ENCODE measurements at regions not wholly inside any gene's neighbourhood (a gene's known extent, or its start where the extent isn't known, plus 50 kb on each side); places are given as distances from the start of the nearest gene placed in this dataset.
"Not testable (repeated sequence)": the region's sequence is repeated elsewhere in the genome, so short reads cannot be mapped to it uniquely, and the experiment has no call there.

DNA sequence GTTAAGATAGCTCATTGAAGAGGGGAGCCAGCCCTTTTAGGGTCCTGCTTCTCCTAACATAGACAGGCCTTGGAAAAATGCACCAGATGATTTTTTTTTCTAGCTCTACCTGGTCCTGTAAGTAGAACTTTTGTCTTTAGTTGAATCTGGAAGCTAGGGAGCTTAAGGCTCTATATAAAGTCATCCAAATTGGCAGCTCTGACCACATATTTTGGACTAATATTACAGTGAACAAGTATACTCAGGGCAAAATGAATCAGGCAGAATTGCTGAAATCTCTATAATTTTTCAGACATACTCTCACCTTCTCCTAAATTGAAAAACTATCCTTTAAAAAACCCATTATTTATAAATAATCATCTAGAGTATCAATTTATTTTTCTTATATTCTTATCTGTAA, 375.6 kb downstream of the OSTF1 start:
- DNase-seq, result no peak

DNA sequence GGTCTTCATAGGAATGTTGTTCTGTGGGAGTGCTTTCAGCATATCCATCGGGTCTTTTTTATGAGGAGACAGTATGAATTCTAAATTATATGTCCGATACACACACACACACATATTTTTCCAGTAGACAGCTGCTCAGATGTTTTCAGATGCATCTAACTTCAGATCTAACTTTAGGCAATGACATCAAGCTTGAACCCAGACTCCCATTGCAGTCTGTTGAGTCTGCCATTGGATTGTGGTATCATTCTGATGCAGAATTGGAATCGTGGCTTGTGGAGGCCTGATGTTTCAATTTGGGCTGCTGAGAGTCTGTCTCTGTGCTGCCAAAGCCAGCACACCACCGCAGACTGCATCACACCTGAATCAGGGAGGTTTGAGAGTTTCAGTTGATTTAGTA, 376.4 kb downstream of the OSTF1 start:
- DNase-seq, result no peak

DNA sequence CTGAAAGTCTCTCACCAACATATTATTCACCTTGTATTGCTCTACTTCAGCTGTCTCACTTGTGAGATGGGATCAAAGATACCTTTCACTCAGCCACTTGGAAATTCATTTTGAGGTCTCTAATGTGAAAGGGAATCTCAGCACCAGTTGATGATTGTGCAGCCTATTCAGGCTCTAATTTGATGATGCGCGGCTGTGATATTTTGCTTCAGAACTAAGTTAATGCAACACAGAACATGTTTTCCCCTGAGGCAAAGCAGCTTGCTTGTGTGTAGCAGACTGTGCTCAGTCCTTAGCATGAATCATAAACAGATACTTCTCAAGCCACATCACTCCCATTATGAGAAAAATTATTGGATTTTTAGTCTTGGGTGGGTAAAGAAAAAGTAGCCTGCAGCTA, 378.8 kb downstream of the OSTF1 start:
- DNase-seq, result no peak

DNA sequence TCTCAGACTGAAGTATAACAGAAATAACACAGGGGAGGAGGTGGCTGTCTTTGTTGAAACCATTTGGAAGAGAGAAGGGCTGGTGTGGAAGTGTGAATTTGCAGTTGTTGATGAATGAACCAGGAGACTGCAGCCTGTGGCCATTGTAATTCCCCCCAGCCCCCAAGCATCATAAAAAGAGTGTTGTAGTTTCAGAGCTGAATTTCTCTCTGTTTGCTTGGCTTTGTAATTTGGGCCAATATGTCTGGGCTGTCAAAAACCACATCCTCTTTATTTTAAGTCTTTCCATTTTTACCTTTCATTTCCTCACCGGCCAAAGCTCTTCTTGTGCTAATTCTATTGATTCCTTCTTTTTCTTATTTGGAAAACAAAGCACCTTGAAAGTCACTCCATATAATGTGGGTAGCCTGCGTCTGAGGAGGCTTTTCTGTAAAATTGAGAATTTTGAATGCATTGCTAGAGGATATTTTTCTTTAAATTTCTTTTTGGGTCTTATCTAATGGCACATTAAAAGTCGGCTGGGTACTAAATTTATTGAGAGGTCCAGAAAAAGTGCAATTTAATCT, 383.3 kb downstream of the OSTF1 start:
- no peak for DNase-seq

DNA sequence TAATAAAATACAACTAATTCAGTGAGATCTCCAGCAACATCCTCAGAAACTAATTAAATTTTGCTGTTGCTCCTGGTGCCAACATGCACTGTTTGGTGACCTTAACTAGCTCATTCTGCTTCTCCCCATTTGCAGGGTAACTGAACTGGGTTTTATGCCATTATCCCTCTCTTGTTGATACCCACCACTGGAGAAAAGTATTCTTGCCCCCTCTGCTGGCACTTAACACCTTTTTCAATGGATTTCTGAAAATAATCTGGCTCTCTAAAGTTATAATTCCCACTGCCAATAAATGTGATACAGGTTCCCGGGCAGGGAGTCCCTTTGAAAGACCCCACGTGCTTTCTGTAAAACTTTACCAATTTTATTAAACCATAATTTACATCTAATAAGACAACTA, 394.3 kb downstream of the OSTF1 start:
- DNase-seq, result no peak

DNA sequence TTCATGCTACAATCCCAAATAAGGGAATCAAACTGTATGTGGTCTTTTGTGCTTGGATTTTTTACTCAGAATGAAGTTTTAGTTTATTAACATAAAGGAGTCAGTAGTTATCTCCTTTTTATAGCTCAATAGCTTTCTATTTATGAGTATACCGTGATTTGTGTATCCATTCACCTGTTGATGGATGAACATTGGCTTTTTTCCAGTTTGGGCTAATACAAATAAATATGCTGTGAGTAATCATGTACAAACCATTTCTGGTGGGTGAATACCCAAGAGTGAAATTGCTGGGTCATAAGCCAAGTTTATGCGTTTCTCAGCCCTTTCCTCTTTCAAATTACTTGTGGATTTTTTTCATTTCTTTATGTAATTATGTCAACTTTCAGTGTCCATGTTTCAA, 395.3 kb downstream of the OSTF1 start:
- DNase-seq, result no peak

DNA sequence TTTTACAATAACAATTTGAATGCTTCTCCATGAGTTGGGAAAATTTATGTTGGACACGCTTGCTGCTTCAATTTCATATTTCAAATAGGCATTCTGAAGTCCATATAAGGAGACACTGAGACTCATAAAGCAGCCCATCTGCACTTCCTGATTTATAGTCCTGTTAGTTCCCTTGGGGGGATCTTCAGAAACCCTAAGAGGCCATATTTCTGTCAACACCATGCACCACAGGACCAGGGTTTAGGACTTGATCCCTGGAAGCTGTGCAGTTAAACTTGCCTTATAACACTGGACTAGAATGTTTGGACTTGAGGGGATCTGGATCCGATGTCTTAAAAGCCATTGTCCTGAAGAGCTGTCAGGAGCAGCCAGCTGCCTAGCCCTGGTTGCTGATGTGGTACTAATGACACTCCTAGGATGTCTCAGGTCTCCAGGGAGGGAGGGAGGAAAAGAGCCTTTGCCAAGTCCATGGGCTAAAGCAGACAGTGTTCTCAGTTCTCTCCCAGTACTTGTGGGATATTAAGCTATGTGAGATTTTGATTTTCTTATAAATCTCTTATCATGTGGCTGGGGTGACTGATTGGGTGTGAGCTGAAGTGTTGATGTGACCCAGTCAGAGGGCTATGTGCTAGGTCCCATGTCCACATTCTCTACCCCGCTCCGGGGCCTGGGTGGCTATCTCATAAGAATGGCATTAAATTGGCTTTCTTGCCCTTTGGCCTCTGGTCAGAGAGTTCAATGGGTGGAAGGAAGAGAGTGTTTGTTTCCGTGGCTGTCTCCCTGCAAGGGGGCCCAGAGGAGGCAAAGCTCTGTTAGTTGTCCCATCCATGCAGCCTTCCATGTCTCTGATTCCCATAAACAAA, 399.8 kb downstream of the OSTF1 start:
- DNase-seq, result no peak

DNA sequence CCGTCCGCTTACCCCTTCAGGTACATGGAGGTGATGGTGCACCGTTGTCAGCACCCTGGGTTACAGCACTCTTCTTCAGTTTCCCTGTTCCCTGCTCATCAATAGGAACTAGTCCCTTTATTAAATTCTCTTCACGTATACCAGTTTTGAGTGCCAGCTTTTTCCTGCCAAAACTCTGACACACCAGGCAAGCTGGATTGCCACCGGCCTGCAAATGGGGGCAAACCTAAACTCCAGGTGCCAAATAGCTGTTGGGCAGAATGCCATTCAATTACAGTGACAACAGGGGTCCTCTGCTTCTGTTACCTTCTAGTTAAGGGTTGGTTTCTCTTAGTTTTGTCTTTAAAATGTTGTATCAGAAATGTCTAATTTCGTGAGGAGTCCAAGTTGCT, 400.4 kb downstream of the OSTF1 start:
- no peak for DNase-seq

DNA sequence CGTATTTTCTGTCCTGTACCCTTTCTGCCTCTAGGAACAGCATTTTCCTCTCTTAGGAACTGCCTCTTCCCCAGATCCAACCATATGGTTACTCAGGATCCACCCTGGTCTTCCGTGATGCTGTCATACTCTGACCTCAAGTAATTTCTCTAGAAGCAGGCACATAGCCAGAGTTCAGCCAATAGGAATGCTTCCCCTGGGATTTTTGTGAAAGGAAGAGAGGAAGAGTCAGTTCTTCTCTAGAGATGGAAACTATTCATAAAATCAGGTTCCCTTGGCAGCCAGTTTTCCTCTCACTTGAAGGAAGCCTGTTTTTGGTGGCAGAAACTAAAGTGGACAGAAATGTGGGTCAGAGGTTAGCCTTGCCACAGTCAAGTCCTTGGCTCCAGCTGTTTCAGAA, 400.1 kb upstream of the PCSK5 start:
- no peak for DNase-seq

DNA sequence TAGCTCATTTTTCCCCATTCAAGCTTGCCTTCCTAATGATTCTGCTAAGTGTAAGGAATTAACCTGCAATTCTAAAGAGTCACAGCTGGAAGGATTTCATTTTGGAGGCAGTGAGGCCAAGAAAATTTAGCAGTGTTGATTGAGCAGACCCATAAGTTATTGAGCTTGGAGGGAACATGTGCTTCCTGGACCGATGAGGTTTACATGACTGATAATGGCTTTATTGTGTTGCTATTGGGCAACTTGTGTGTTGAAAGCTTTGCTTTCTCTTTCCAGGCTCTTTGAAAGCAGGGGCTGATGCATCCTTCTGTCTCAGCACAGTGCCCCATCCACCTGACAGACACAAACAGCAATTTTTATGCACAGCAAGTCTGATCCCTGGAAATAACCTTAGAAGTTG, 398.9 kb upstream of the PCSK5 start:
- DNase-seq, result no peak

DNA sequence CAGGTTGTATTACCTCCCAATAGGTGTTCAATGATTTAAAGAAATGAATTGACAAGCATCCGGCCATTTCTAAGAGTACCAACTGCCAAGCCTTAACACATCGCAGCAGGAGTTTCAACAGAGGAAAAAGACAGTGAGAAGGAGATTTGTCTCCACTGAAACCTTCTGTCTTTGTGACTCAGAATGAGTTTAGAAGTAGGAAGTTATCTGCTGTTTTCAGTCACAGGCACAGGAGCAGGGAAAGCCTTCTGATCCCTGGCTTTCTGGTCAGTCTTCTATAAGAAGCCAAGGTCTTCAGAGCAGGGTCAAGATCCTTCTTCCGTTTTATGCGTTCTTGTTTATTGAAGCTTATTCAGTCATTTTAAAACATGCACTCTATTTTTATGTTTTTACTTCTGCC, 390.7 kb upstream of the PCSK5 start:
- no peak for DNase-seq

DNA sequence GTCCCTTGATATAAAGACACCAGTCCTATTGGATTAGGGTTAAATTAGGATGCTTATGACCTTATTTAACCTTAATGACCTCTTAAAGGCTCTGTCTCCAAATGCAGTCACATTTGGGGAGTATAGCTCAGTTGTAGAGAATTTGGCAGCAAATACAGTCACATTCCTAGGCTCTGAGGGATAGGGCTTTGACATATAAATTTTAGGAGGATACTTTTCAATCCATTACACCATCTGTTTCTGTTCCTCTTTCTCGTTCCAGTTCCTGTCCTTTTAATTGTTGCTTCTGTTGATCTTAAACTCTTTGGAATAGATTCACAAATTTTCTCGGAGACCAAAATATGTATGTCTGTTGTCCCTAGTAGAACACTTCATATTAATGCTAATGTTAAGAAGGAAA, 390.0 kb upstream of the PCSK5 start:
- no peak for DNase-seq

DNA sequence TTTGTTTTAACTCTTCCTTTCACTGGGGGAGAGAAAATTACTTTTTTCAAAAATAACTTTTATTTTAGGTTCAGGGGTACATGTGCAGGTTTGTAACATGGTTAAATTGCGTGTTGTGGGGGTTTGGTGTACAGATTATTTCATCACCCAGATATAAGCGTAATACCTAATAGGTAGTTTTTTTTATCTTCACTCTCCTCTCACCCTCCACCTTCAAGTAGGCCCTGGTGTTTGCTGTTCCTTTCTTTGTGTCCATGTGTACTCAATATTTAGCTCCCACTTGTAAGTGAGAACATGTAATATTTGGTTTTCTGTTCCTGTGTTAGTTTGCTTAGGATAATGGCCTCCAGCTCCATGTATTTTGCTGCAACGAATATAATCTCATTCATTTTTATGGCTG, 389.5 kb upstream of the PCSK5 start:
- DNase-seq, result not testable (repeated sequence)

DNA sequence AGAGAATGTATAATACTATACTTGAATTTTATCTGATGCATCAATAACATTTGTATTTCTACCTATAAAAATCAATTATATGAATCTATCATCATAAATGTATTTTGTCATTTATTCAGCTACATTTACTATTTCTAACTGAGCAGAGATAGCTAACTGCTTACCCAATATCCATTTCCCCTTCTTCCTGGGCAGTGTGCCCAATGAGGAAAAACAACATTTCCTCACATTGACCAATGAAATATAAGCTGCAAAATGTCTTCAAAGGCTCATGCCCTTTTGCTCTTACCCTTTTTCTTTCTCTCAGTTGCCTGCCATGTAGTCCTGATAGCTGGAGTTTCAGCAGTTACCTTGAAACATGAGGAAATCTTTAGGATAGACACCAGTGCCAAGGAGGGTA, 385.8 kb upstream of the PCSK5 start:
- no peak for DNase-seq

DNA sequence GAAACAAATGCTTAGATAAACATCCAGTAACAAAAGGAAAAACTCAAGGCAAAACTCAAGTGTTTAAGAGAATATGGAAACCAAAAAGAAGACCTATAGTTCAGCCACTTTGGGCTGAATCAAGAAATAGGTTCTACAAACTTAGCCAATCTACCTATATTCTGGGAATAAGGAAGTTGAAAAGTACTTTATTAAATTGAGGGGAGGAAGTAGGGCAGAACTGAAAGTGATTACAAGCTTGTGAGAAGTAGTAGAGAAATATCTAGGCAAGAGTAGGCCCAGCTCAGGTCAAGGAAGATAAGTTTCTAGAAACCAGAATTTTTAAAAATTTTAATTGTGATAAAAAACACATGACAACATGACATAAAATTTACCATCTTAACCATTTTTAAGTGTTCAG, 384.8 kb upstream of the PCSK5 start:
- no peak for DNase-seq

DNA sequence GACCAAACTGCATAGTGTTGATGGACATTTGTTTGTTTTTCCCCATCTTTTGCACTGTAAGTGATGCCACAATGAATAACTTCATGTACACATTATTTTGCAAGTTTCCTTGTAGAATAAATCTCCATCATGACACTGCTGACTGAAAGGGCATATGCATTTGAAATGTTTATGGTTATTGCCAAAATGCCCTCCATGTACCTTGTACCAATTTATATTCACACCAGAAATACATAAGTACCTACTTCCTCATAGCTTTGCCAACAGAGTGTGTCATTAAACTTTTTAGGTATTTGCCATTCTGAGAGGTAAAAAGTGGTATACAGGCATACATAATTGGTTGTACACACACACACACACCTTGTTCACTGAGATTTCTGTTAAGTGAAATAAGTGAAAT, 361.0 kb upstream of the PCSK5 start:
- DNase-seq, result no peak

DNA sequence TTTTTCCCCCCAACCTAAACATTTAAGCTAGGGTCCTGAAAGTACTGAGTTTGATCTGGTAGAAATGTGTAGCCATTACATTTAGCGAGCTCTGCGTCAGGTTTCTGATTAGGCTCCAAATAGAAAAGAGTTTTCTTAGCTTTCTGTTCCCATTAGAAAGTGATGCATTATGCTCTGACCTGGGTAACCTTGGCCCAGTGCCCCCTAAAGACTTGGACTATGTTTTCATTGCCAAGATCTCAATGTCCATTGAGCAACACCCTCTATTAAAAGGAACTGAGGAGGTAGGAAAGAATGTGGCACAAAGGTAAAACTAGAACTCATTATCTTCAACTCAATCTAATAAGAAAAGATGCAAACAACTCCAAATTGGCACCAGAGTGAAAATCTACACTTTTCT, 358.9 kb upstream of the PCSK5 start:
- no peak for DNase-seq

DNA sequence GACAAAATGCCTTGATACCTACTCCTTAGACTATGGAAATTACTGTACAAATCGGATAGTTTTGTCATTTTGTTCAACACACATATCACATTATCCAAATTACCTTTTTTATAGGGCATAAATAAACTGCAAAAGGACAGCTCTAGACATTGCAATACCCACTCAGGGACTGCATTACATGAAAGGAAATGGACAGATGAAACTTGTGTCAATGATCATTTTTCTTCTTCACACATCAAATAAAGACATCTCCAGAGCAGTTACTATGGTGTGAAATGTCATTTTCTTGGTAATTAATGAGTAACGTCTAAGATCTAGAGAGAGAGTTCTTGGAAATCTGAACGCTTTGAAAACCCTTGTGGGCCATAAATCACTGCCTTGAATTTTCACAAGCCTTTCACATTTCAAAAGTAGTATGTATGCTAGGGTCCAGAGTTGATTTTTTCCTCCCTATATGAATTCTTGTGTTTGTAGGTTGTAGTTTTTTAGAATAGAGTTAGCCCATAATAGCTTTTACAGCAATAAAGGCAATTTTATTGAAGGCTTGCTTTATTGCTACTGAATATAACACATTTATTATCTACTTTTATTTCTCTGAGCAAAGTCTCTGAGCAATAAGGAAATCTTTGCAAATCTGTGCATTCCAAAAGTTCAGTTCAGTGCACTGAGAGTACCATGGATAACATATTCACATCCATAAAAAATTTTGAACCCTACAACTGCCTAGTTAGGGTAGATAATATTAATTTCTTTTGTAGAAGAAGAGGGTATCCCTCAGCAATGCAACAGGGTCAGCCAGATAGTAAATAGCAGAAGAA, 358.0 kb upstream of the PCSK5 start:
- no peak for DNase-seq

DNA sequence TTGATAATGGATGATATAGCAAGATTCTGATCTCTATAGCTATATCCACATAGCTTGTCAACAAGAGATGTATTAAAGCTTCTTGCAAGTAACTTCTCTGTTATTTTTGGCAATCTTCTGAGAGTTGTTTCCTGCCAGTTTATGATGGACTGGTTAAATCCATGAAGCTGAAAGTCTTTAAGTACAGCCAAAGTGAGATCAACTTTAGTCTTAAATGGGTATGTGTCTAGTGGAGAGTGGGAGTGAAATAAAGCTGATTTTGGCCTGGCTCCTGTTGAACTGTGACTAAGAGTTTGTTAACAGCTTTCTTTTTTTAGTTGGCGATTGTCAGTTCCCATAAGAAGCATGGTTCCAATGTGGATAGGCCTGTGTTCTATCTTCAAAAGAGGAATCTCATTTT, 350.9 kb upstream of the PCSK5 start:
- DNase-seq, result no peak

DNA sequence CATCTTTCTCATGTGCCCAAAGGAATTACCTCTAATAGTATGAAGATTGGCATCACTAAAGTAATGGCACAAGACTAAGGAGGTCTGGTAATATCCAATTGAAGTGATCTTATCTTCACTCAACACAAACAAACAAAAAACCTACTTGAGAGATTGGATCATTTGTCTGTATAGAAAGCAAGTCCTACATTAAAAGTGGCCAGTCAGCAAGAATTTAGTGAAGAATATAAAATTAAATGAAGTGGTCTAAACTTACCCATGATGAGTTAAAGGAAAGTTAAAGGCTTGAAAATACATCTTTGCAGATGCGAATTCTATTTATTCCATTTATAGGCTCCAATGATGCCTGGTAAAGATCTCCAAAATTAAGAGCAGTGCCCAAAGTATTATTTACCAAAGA, 350.3 kb upstream of the PCSK5 start:
- DNase-seq, result no peak

DNA sequence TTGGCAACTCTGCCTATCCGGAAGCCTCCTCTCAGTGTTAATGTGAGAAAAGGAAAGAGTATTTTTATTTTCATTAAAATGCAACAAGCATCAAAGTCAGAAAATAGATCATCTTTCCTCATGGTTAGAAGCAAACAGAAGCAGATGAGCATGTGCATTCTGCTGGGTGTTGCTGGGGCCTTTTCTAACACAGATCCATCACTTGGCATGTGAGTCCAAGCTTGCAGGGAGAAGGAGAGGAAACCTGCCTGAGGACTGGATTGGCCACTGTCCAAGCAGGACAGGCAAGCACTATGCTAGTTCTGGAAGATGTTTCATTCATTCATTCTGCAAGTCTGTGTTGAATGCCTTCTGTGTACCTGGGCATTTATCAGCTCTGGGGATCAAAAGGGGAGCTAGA, 348.7 kb upstream of the PCSK5 start:
- no peak for DNase-seq

DNA sequence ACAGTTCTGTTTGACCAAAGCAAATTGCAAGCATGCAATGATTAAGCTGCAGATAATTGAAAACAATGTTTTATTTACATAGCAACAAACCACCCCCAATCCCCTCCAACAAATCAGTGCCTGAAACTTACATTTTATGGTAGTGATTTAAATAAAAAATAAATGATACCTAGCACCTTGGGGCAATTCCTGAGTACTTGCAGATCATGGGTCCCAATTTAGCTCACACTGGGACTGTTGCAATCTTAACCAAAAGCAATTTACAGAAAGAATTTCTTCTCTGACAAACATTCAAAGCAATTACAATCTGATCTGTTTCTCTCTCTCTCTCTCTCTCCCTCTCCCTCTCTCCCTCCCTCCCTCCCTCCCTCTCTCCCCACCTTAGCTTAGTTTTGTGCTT, 345.7 kb upstream of the PCSK5 start:
- no peak for DNase-seq

DNA sequence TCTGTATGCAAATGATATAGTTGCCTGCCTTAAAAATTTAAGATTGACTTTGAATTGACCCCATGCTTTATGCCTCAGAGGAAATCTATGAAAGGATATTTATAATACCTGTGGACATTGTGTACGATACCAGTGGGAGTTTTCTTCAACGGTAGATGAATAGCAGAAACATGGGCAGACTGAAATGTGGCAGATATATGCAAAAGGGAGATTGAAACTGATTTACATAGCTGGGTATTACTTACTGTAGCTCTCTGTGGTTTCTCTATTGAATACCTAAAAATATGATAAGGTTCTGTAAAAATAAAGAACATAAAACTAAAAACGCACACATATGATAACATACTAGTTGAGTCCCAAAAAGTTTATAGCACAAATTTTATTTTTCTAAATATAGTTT, 345.2 kb upstream of the PCSK5 start:
- no peak for DNase-seq

DNA sequence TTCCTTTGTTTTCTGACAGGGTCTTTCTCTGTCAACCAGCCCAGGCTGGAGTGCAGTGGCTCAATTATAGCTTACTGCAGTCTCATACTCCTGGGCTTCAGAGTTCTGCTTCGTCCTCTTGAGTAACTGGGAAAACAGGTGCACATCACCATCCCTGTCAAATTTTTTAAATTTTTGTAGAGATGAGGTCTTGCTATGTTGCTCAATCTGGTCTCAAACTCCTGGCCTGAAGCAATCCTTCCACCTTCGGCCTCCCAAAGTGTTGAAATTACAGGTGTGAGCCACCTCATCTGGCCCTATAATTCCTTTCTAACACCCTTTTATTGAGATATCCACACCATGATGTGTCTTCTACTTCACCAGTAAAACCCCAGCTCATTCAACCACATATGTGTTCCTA, 341.6 kb upstream of the PCSK5 start:
- DNase-seq, result no peak
